HG03442 (cell line): ENCODE measurements at regions not wholly inside any gene's neighbourhood (a gene's known extent, or its start where the extent isn't known, plus 50 kb on each side); places are given as distances from the start of the nearest gene placed in this dataset.
A peak's percentile ranks its signal among the peaks of the same experiment; 100 is the strongest.
"Not testable (repeated sequence)": the region's sequence is repeated elsewhere in the genome, so short reads cannot be mapped to it uniquely, and the experiment has no call there.

Experiments
- ATAC-seq: cut with Tn5 transposase; IDR thresholded peaks from one replicate; pipeline ENCODE4 v1.9.1; 2021; ENCODE audit warnings: mild to moderate bottlenecking, moderate library complexity; ENCODE audit not compliant: unreplicated experiment

DNA sequence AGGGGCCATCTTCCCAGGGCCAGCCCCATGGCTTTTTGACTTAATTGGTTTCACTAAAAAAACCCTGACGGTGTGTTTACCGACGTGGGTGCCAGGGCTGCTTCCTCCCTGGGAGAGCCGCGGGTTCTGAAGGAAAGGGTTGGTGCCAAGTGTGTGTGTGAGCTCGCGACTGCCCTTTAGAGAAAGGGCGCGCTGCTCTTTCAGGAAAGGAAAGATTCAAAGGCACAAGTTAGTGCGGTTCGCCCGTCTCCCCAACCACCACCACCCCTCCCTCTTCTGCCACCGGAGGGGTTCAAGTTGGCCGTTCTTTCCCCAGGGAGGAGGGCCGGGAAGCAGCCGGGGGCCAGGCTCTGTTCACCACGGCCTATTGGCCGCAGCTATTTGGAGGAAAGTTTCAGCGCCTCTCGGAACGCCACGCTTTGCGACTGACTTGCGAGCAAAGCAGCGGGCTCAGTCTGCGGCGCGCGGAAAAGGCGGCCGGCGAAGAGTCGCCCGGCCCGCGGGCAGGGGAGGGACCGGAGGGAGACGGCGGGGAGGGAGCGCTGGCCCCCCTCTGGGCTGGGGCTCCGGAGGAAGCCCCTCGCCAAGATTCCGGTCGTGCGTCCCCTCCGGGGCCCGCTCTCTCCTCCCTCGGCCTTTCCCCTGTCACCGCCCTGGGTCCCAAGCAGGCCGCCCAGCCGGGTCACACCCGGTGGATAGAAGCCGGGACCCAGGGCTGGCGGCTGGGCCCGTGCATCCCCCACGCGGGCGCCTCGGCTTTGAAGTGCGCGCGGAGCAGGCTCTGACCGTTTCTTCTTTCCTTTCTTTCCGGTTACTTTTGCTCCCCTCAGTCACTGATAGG lies 165.9 kb upstream of the PPP1R3A start:
- no peak for ATAC-seq

- ATAC-seq, result no peak
These were observed 165.2 kb upstream of the PPP1R3A start for GRCh38 chr7:114084002-114084471.

DNA sequence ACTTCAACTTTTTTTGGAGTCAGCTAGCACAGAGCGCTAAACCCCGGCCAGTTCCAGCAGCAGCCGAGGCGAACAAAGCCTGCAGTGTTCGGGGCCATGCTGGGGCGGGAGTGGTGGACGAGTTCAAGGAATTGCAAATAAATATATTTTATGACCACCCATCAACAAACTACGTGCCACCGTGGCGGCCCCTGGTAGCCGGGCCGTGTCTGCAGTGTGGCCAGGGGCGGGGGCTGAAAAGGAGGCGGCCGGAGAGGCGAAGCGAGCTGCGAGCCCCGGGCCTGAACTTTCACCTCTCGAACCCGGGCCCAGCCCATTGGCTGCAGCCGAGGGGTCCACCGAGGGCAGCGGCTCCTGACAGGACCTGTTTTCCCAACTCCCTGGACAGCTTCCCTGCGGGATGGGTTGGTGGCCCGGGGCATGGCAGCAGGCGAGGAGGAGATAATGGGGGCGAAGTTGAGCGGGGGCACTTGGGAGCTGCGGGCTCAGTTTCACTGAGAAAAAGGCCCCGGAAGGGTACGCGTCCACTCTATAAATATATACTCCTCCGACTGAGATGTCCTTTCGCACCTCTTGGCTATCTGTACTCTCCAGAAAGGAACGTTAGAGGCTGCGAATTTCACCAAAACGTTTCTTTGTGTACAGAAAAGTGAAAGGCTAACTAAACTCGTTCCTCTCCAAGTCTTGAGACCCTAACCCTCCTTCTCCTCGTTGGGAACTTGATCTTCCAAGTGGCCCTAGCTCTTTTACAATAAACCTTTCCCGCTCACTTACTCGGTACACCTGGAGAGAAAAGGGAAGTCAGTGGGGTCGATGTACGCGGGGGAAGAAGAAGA lies 164.6 kb upstream of the PPP1R3A start:
- no peak for ATAC-seq

GRCh38 chr7:114082642-114083165 lies 163.9 kb upstream of the PPP1R3A start:
- ATAC-seq, result no peak

- no peak for ATAC-seq
These were observed 163.0 kb upstream of the PPP1R3A start for GRCh38 chr7:114081606-114082425.

GRCh38 chr7:114077158-114077524 lies 158.3 kb upstream of the PPP1R3A start:
- ATAC-seq, result not testable (repeated sequence)

DNA sequence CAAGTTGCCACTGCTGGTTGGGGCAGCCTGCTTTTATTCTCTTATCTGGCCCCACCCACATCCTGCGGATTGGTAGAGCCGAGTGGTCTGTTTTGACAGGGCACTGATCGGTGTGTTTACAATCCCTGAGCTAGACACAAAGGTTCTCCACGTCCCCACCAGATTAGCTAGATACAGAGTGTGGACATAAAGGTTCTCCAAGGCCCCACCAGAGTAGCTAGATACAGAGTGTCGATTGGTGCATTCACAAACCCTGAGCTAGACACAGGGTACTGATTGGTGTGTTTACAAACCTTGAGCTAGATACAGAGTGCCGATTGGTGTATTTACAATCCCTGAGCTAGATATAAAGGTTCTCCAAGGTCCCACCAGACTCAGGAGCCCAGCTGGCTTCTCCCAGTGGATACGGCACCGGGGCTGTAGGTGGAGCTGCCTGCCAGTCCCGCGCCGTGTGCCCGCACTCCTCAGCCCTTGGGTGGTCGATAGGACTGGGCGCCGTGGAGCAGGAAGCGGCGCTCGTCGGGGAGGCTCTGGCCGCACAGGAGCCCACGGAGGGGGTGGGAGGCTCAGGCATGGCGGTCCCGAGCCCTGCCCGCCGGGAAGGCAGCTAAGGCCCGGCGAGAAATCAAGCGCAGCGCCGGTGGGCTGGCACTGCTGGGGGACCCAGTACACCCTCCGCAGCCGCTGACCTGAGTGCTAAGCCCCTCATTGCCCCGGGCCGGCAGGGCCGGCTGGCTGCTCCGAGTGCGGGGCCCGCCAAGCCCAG lies 157.8 kb upstream of the PPP1R3A start:
- ATAC-seq, result not testable (repeated sequence)

- ATAC-seq, result no peak
These were observed 154.9 kb upstream of the PPP1R3A start for GRCh38 chr7:114073701-114074100.

DNA sequence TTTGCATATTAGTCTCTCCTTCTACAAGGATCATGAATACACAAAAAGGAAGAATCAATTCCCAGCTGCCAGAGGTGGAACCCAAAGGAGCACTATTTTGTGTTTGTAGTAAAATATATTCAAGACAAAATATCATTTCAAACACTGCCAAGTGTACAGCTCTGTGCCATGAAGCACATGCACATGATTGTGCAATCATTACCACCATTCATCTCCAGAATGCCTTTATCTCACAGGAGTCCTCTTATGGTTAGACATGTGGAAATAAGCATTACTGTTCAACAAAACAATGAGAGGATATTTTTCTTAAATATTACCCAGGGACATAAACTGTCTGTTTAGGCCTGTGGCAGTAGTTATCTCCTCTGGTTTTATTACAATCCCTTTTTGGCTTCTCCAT lies 151.4 kb upstream of the PPP1R3A start:
- ATAC-seq, result no peak

DNA sequence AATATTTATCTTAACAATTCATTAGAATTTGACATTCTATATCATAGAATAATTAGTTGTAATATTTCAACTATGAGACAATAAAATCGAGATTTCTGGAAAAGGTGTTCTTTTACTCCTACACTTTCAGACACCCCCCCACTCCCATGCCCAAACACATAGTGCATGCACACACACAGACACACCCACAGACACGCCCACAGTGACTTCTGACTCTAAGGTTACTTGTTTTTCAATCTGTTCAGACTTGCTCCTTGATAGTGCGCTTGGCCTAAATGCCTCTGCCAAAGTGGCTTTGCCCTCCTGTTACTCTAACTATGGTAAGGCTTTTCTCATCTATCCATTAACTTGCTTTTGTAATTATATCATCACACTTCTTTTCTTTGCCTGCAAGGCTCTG lies 144.0 kb upstream of the PPP1R3A start:
- no peak for ATAC-seq

- peak; percentile 85 for ATAC-seq
These were observed 133.1 kb upstream of the PPP1R3A start for GRCh38 chr7:114051871-114052331.

GRCh38 chr7:114050571-114050970 lies 131.8 kb upstream of the PPP1R3A start:
- no peak for ATAC-seq

DNA sequence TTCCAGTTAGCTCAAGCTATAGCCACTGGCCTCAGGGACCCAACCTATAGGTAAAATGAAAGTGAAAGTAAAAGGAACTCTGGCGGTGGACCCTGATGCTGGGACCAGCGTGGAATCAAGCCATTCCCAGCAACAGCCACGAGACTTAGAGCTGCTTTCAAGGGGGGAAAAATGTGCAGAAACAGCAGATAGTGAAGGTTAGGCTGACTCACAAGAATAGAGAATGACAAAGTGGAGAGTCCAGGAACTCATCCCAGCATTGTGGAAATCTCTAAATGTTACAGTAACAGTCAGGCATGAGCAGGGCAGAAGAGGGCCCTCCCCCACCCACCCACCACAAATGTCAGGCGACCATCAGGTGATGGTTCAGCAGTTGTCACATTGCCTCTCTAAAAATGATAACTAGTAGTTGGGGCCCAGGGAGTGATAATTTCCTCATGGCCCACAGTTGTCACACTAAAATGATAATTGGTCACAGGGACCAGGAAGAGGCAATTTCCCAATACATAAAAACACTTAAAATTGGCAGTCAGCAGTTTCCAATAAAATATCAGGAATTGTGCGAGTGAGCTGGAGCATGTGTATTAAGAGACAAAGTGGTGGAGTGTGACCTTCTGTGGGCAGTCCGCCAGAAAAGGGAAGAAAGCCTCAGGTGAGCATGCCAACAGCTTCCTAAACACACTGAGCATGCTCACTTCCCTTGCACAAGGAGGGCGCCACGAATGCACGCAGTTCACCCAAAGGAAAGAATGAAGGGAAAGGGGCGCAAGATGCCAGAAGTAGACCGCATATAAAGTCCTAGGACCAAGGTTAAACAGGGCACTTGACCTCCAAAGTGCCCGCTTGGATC lies 129.8 kb upstream of the PPP1R3A start:
- no peak for ATAC-seq

DNA sequence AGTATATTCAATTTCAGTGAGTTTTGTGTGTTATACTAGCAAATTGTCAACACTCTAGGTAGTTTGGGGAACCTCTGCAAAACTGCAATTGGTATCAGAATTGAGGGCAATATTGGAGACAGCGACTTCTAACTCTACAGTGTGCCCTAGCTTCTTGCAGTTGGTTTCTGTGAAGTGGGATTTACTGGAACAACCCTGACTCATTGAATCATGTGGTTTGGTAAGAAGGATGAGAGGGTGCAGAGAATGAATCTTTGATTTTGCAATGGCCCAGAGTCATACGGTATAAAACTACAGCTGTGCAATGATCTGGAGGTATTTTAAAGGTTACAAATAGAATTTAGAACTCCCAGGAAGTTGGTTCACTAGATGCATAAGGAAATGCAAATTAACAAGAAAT lies 129.1 kb upstream of the PPP1R3A start:
- ATAC-seq, result no peak

DNA sequence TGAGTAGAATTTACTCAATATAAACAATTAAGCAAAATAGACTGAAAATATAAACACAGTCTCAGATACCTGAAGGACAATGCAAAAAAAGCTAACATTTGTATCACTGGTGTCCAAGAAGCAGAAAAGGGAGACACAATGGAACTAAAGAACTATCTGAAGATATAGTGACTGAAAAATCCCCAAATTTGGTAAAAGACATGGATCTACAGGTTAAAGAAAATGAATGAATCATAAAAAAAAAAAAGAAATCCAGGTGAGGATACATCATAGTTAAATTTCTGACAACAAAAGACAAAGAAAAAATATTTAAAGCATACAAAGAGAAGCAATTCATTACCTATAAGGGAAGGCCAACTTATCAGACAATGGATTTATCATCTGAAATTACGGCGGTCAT lies 114.7 kb upstream of the PPP1R3A start:
- ATAC-seq, result no peak

- ATAC-seq, result peak; percentile 79
These were observed 107.8 kb upstream of the PPP1R3A start for GRCh38 chr7:114026486-114027089.

- no peak for ATAC-seq
These were observed 102.3 kb upstream of the PPP1R3A start for GRCh38 chr7:114021135-114021534.

- ATAC-seq, result no peak
These were observed 89.9 kb upstream of the PPP1R3A start for GRCh38 chr7:114008696-114009095.

- ATAC-seq, result no peak
These were observed 88.6 kb upstream of the PPP1R3A start for GRCh38 chr7:114007386-114007785.
